ACHN (cell line): ENCODE measurements at regions not wholly inside any gene's neighbourhood (a gene's known extent, or its start where the extent isn't known, plus 50 kb on each side); places are given as distances from the start of the nearest gene placed in this dataset.

Source experiments
- DNase-seq: peaks from one replicate; pipeline ENCODE4 v3.0.0-alpha.2; 2015
- in situ Hi-C: cut with HindIII; loops from 2 replicates; pipeline ENCODE4 v1.10.0; 2017; ENCODE audit warnings: low sequenced_read_pairs, low pct_ligation_motif_present, low pct_unique_long_range_greater_than_20kb

DNA sequence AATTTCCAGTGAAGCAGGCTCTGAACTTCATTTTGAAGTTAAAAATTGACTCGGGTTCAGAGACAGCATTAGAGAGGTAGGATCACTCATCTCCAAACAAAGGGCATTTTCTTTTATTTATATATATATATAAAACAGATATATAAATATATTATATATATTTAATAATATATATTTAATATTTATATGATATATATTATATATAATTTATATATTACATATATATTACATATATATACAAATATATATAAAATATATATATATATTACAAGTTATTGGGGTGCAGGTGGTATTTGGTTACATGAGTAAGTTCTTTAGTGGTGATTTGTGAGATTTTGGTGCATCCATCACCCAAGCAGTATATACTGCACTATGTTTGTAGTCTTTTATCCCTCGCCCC lies 320.8 kb downstream of the MAP2K6 start:
- DNase-seq = no peak
- in situ Hi-C loops = no loop called here

- no peak for DNase-seq
- in situ Hi-C loops = no loop called here
Measured at GRCh38 chr17:69743091-69743490, 328.6 kb downstream of the MAP2K6 start.

DNA sequence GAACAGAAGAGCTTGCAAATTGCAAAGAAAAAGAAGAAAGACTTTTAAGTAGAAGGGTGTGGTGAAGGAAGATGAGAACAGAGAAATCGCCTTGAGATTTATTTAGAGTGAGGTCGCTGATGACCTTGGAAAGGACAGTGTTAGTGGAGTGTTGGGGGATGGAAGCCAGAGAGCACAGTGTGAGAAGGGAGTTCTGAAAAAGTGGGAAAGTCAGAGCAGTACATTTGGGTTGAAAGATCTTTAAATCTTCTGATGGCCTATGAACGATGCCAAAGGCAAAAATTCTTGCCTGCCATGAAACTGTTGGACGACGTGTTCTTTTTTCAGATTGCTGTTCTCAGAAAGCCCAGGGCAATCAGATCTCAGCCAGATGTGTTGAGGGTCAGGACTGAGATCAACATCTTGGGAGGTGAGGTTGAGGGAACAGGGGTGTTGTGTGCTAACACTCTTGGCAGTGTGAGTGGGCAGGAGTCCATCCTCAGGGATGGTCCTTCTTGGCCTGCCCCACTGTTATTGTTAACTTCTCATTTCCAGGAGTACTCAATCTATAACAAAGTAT lies 330.1 kb downstream of the MAP2K6 start:
- in situ Hi-C loops = no loop called here

GRCh38 chr17:69749911-69750310 lies 325.1 kb upstream of the KCNJ16 start:
- DNase-seq = no peak
- in situ Hi-C loops = no loop called here

More for the DNA sequence above, 330.1 kb downstream of the MAP2K6 start:
- no peak for DNase-seq

DNA sequence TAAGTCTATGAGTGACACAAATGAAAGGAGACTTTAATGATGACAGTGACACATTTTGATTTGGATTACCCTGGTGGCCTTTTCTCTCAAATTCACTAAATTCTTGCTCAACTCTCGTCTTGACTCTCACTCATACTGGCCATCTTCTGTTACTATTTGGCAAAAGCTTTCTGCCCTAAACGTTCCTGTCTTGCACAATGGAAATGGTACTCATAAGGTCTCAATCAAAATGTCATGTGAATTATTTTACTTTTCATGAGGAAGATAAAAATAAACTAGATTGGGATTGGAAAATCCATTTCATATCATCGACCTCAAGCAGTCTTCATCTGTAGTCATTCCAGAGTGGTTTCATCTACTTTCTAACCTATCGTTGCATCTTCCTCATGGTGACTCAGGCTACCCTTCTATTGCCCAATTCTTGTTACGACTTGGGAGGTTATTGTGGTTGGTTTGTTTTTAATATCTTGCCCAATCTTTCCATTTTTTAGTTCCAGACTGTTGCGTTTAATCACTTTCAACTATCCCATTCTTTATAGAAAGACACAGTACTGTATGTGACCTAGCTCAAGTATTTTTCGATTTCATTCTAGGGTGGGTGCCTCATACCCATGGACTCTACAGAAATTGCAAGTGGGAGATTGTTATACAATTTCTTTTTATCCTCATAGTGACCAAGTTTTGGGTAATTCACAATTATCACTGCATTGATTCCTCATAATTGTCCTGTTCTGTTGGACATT lies 317.2 kb upstream of the KCNJ16 start:
- DNase-seq = no peak
- in situ Hi-C loops = no loop called here

DNA sequence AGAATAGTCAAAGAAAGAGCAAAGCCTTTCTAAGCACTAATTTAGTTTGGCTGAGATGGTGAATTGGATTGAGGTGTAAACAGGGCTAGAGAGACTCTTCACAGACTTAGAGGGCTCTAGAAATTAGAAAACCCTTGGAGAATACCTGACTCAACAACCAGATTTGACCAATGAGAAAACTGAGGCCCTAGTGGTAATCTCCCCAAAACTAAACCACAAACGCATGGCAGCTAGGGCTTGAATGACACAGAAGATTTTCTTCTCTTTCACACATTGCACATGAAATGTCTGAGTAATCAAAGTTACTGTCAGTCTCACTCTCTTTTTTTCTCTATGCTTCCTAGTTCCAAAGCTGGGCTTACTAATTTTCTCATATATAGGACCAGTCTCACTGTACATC lies 314.5 kb upstream of the KCNJ16 start:
- no peak for DNase-seq
- in situ Hi-C loops = no loop called here

DNA sequence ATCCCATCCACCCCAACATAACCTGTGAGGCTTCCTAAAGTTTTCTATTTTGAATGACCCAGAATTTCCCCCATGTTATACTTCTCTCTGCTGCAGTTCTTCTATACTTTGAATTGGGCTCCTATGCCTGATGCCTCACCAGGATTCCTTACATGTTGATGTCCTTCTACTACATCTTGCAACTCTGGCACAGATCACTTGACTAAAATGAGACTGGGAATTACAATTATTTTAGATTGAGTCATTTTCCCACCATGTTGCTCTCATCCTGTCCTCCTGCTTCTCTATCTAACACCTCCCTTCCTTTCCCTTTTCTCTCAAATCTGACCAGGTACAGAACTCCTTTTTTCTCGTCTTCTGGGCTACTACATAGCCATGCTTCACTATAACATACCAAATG lies 314.0 kb upstream of the KCNJ16 start:
- in situ Hi-C loops = no loop called here
- no peak for DNase-seq

- DNase-seq = peak; percentile 84
- in situ Hi-C loops = no loop called here
Measured at GRCh38 chr17:69761767-69762321, 313.2 kb upstream of the KCNJ16 start.

DNA sequence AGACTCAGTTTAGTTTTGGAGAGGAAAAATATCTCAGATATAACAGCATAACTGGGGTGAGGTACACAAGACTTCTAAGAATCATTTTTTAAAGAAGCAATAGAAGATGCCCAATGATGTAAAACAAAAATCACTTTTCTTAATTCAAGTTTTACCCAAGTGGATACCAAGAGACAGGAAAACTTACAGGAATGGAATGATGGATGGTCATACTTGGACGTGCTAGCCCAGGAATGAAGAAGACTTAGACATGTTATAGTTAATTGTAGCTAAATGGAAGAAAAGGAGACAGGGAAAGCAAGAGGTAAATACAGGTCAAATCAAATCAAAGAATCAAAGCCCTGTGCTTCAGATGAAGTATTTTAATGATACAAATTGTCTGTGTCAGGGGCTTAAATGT lies 312.7 kb upstream of the KCNJ16 start:
- in situ Hi-C loops = no loop called here
- no peak for DNase-seq

- in situ Hi-C loops = no loop called here
- DNase-seq = no peak
Measured at GRCh38 chr17:69762766-69763165, 312.3 kb upstream of the KCNJ16 start.

GRCh38 chr17:69763503-69763902 lies 311.5 kb upstream of the KCNJ16 start:
- DNase-seq = peak; percentile 9
- in situ Hi-C loops = no loop called here

GRCh38 chr17:69764146-69764545 lies 310.9 kb upstream of the KCNJ16 start:
- in situ Hi-C loops = no loop called here
- no peak for DNase-seq

- no peak for DNase-seq
- in situ Hi-C loops = no loop called here
Measured at GRCh38 chr17:69769050-69769449, 306.0 kb upstream of the KCNJ16 start.

DNA sequence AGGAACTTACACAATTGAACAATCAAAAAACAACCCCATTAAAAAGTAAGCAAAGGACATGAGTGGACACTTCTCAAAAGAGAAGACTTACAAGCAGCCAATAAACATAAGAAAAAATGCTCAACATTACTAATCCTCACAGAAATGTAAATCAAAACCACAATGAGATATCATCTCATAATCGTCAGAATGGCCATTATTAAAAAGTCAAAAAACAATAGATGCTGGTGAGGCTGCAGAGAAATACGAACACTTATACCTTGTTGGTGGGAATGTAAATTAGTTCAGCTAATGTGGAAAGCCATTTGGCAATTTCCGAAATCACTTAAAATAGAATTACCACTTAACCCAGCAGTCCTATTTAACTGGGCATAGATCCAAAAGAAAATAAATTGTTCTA lies 301.9 kb upstream of the KCNJ16 start:
- DNase-seq = no peak
- in situ Hi-C loops = no loop called here

GRCh38 chr17:69779378-69780214 lies 295.4 kb upstream of the KCNJ16 start:
- in situ Hi-C loops = no loop called here
- no peak for DNase-seq

DNA sequence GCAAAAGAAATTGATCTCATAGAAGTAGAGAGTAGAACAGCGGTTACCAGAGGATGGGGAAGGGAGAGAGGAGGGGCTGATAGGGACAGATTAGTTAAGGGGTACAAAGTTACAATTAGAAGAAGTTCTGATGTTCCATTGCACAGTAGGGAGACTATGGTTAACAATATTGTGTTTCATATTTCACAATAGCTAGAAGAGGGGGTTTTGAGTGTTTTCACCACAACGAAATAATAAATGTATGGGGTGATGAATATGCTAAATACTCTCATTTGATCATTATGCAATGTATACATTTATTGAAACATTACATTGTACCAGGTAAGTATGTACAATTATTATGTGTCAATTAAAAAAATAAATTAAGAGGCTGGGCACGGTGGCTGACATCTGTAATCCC lies 291.2 kb upstream of the KCNJ16 start:
- in situ Hi-C loops = no loop called here
- no peak for DNase-seq

- no peak for DNase-seq
- in situ Hi-C loops = no loop called here
Measured at GRCh38 chr17:69788957-69789356, 286.1 kb upstream of the KCNJ16 start.

GRCh38 chr17:69796078-69796477 lies 278.9 kb upstream of the KCNJ16 start:
- in situ Hi-C loops = no loop called here
- DNase-seq = no peak

GRCh38 chr17:69800870-69801269 lies 274.2 kb upstream of the KCNJ16 start:
- no peak for DNase-seq
- in situ Hi-C loops = no loop called here
